ENCODE measurements at regions not wholly inside any gene's neighbourhood (a gene's known extent, or its start where the extent isn't known, plus 50 kb on each side); places are given as distances from the start of the nearest gene placed in this dataset.

DNA sequence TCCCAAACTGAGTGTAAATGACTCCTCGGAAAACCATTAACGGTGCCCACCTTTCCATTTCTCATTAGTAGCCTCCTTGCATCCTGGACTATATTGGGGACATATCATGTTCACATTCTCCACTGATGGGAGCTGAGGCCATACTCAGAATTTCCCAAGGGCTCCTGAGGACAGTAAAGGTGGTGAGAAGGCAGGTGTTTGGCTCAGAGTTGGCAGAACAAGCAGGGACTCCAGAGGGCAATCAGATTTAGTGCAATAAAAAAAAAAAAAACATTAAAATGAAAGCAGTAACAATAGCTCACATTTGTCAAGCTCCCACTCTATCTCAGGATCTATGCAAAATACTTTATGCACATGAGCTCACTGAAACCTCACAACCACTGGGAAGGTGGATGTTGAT lies 401.4 kb downstream of the MAFB start:
- TF ChIP-seq CTCF (IDR thresholded peaks at IDR 0.05) = no peak
- TF ChIP-seq EP300 (IDR thresholded peaks at IDR 0.05) = no peak

Measured in stomach (tissue), 4 donors.